GM10248 (cell line): ENCODE measurements at regions not wholly inside any gene's neighbourhood (a gene's known extent, or its start where the extent isn't known, plus 50 kb on each side); places are given as distances from the start of the nearest gene placed in this dataset.

Experiments
- CTCF ChIA-PET: fragments of 300-600 bp; sonication (Branson Sonifier 250); formaldehyde crosslinking; extraction: SDS; loops from one replicate; lab custom pipeline; 2021; ENCODE audit warnings: antibody characterized with exemption; lab: Yijun Ruan, JAX
- POLR2A ChIA-PET: fragments of 350-650 bp; sonication (Branson Sonifier 250); formaldehyde crosslinking; extraction: SDS; loops from one replicate; lab custom pipeline; 2020; ENCODE audit warnings: antibody characterized with exemption; lab: Yijun Ruan, JAX
- DNase-seq: peaks from one replicate; pipeline ENCODE4 v3.0.0; 2012; ENCODE audit errors: extremely low spot score
- TF ChIP-seq, protein P1 (sequence below): IDR thresholded peaks from 2 replicates; pipeline ENCODE4 v1.5.1; 2012; ENCODE audit warnings: mild to moderate bottlenecking, low read depth; ENCODE audit errors: extremely low read depth, missing control alignments, control extremely low read depth

DNA sequence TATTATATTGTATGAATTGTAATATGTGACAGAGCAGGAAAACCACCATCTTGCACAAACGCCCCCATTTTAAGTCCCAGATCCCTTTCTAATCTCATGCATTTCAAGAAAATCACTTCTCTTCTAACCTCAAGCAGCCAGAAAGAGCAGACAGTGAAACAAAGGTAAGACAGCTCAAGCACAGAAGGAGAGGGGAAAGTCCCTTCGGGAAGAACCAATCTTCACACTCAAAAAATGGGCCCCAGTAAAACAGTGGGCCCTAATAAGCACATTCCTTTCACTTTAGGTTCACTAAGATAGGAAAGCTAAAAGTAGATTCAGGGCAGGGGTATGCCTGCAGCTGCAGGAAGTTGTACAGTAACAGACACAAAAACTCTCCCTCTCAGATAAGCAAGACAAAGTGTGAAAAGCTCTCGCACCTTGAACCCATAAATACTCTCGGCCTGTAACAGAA lies 1268.7 kb downstream of the SI start:
- TF ChIP-seq, protein P1, sequence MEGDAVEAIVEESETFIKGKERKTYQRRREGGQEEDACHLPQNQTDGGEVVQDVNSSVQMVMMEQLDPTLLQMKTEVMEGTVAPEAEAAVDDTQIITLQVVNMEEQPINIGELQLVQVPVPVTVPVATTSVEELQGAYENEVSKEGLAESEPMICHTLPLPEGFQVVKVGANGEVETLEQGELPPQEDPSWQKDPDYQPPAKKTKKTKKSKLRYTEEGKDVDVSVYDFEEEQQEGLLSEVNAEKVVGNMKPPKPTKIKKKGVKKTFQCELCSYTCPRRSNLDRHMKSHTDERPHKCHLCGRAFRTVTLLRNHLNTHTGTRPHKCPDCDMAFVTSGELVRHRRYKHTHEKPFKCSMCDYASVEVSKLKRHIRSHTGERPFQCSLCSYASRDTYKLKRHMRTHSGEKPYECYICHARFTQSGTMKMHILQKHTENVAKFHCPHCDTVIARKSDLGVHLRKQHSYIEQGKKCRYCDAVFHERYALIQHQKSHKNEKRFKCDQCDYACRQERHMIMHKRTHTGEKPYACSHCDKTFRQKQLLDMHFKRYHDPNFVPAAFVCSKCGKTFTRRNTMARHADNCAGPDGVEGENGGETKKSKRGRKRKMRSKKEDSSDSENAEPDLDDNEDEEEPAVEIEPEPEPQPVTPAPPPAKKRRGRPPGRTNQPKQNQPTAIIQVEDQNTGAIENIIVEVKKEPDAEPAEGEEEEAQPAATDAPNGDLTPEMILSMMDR: no peak

DNA sequence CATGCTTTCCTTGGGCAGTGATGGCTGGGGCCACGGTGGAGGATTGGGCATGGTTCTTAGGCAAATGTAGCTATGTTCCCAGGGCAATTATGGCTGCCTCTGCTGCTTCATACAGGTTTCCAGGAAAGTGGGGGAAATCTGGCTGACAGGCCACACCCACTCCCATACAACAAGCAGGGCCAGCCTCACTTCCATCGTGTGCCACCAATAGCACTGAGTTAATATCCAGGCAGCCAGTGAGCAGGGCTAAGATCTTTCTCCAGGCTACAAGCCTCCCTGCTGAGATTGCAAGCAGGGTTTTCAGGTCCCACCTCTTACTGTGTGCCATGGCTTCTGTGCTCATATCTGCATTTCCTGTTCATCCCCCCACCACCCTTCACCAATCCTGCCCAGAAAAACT lies 1291.9 kb downstream of the SI start:
- ChIA-PET POLR2A (no interaction called here), CTCF (interaction anchor here (0.9 to 1.9 kb wide), 5 partner anchors 9 to 120 kb away, joined by 3 to 8 read pairs (median 4); no protein-coding TSS in a partner anchor)
- DNase-seq: no peak
- TF ChIP-seq, protein P1: no peak

More for the DNA sequence above, 1268.7 kb downstream of the SI start:
- POLR2A ChIA-PET: no interaction called here
- CTCF ChIA-PET: interaction anchor here (1.1 kb wide), 1 partner anchor 32 kb away, joined by 3 read pairs; no protein-coding TSS in a partner anchor
- no peak for DNase-seq

GRCh38 chr3:163785693-163786092 lies 1292.6 kb downstream of the SI start:
- POLR2A ChIA-PET: no interaction called here
- TF ChIP-seq, protein P1: no peak
- no peak for DNase-seq
- CTCF ChIA-PET: interaction anchor here (0.9 to 1.9 kb wide), 5 partner anchors 10 to 120 kb away, joined by 3 to 8 read pairs (median 4); no protein-coding TSS in a partner anchor

- DNase-seq: no peak
- TF ChIP-seq, protein P1: no peak
- ChIA-PET POLR2A (no interaction called here), CTCF (interaction anchor here (0.6 to 1.3 kb wide), 4 partner anchors 8 to 16 kb away, joined by 3 read pairs; no protein-coding TSS in a partner anchor)
Measured at GRCh38 chr3:163779396-163780344, 1298.6 kb downstream of the SI start.

DNA sequence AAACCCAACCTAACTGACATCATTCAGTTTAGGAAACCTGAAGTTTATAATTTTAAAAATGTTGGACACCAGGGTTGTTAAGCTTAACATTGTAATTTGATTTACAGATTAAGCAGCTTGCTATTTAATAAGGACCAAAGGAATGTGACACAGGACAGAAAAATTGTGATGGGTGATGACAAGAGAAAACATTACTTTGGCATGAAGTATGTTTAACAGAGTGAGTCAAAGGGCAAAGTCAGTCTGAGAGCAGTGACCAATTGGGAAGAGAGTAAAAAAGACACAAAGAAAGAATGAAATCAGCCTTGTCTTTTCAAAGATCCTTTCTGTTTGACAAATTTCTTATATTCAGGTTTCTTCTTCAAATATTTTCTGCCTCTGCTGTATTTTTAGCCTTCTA lies 1301.6 kb downstream of the SI start:
- CTCF ChIA-PET: interaction anchor here (1.3 to 1.7 kb wide), 2 partner anchors 12 to 14 kb away, joined by 3 to 6 read pairs; no protein-coding TSS in a partner anchor
- no peak for DNase-seq
- TF ChIP-seq, protein P1: no peak
- POLR2A ChIA-PET: no interaction called here

GRCh38 chr3:163773136-163773535 lies 1305.2 kb downstream of the SI start:
- POLR2A ChIA-PET: no interaction called here
- TF ChIP-seq, protein P1: no peak
- no peak for DNase-seq
- CTCF ChIA-PET: interaction anchor here (0.8 kb wide), 1 partner anchor 13 kb away, joined by 3 read pairs; no protein-coding TSS in a partner anchor
